ENCODE measurements at regions not wholly inside any gene's neighbourhood (a gene's known extent, or its start where the extent isn't known, plus 50 kb on each side); places are given as distances from the start of the nearest gene placed in this dataset.

DNA sequence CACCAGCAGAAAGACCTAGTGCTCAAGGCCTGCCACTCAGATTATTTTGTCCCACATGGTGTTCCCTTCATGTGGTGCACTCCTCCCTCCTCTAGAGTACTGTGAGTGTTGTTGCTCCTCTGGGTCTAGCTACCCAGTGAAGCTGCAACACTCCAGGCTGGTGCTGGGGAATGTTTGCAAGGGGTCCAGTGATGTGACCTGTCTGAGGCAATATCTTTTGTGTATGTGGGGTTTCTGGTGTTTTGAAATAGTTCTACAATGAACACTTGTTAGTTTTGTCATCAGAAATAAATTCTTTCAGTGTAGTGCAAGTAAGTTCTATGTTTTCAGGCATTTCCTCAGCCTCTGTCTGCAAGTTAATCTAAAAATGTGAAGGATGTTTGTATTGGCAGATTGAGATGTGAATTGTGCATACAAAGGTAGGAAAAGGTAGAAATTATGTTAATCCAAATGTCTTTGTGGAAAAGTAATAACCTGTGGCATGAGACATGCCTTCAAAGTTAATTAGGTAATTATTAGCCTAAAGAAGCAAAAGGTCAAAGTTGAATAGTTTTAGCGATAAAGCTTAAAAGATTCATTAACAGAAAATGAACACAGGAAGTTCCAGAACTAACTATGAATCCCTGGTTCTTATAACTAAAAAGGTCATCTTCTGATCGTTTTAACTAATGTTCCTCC lies 616.8 kb downstream of the LTN1 start:
- TF ChIP-seq, protein P1, sequence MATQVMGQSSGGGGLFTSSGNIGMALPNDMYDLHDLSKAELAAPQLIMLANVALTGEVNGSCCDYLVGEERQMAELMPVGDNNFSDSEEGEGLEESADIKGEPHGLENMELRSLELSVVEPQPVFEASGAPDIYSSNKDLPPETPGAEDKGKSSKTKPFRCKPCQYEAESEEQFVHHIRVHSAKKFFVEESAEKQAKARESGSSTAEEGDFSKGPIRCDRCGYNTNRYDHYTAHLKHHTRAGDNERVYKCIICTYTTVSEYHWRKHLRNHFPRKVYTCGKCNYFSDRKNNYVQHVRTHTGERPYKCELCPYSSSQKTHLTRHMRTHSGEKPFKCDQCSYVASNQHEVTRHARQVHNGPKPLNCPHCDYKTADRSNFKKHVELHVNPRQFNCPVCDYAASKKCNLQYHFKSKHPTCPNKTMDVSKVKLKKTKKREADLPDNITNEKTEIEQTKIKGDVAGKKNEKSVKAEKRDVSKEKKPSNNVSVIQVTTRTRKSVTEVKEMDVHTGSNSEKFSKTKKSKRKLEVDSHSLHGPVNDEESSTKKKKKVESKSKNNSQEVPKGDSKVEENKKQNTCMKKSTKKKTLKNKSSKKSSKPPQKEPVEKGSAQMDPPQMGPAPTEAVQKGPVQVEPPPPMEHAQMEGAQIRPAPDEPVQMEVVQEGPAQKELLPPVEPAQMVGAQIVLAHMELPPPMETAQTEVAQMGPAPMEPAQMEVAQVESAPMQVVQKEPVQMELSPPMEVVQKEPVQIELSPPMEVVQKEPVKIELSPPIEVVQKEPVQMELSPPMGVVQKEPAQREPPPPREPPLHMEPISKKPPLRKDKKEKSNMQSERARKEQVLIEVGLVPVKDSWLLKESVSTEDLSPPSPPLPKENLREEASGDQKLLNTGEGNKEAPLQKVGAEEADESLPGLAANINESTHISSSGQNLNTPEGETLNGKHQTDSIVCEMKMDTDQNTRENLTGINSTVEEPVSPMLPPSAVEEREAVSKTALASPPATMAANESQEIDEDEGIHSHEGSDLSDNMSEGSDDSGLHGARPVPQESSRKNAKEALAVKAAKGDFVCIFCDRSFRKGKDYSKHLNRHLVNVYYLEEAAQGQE (IDR thresholded peaks at IDR 0.05; ENCODE audit: unreplicated experiment): no peak
- TF ChIP-seq, protein P2, sequence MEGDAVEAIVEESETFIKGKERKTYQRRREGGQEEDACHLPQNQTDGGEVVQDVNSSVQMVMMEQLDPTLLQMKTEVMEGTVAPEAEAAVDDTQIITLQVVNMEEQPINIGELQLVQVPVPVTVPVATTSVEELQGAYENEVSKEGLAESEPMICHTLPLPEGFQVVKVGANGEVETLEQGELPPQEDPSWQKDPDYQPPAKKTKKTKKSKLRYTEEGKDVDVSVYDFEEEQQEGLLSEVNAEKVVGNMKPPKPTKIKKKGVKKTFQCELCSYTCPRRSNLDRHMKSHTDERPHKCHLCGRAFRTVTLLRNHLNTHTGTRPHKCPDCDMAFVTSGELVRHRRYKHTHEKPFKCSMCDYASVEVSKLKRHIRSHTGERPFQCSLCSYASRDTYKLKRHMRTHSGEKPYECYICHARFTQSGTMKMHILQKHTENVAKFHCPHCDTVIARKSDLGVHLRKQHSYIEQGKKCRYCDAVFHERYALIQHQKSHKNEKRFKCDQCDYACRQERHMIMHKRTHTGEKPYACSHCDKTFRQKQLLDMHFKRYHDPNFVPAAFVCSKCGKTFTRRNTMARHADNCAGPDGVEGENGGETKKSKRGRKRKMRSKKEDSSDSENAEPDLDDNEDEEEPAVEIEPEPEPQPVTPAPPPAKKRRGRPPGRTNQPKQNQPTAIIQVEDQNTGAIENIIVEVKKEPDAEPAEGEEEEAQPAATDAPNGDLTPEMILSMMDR (conservative IDR thresholded peaks at IDR 0.05; ENCODE audit: low read depth in 2 of 2): no peak
- TF ChIP-seq POLR2AphosphoS5 (IDR thresholded peaks at IDR 0.05; ENCODE audit: low read depth): no peak
- TF ChIP-seq CREB1 (CRISPR knock-in tag; IDR thresholded peaks at IDR 0.05; ENCODE audit: low read depth): no peak
- TF ChIP-seq EZH2 (IDR thresholded peaks at IDR 0.05; ENCODE audit: low read depth, unreplicated experiment): no peak
- no peak for TF ChIP-seq EZH2phosphoT487 (IDR thresholded peaks at IDR 0.05; ENCODE audit: unreplicated experiment)
- TF ChIP-seq STAT1 (IDR thresholded peaks at IDR 0.05; ENCODE audit: unreplicated experiment): no peak
- TF ChIP-seq ZNF114 (CRISPR knock-in tag; IDR thresholded peaks at IDR 0.05): no peak
- no peak for TF ChIP-seq NANOG (IDR thresholded peaks at IDR 0.05; ENCODE audit: borderline replicate concordance)
- no peak for TF ChIP-seq JUNB (IDR thresholded peaks at IDR 0.05; ENCODE audit: unreplicated experiment)

All from GM23338 (cell line).